CD4-positive, alpha-beta T cell treated with Interleukin-6 at 100 ng/mL for 8 hours (primary cell): ENCODE measurements at regions not wholly inside any gene's neighbourhood (a gene's known extent, or its start where the extent isn't known, plus 50 kb on each side); places are given as distances from the start of the nearest gene placed in this dataset.

Experiments used
- DNase-seq: peaks from one replicate; pipeline ENCODE4 v3.0.0-alpha.2; 2020; ENCODE audit warnings: mixed read lengths, low spot score

- DNase-seq = no peak
Observed at GRCh38 chr20:4559106-4559505, 127.2 kb upstream of the PRNP start.

GRCh38 chr20:4556781-4557180 lies 129.5 kb upstream of the PRNP start:
- no peak for DNase-seq

- DNase-seq = no peak
Observed at GRCh38 chr20:4555188-4555890, 130.9 kb upstream of the PRNP start.

GRCh38 chr20:4554346-4554745 lies 131.9 kb upstream of the PRNP start:
- no peak for DNase-seq

GRCh38 chr20:4552075-4552640 lies 134.1 kb upstream of the PRNP start:
- DNase-seq = no peak

- DNase-seq = no peak
Observed at GRCh38 chr20:4550740-4551139, 135.5 kb upstream of the PRNP start.

- DNase-seq = no peak
Observed at GRCh38 chr20:4549711-4550259, 136.5 kb upstream of the PRNP start.

- DNase-seq = no peak
Observed at GRCh38 chr20:4548552-4548951, 137.7 kb upstream of the PRNP start.

GRCh38 chr20:4546786-4547185 lies 139.5 kb upstream of the PRNP start:
- DNase-seq = no peak

GRCh38 chr20:4546342-4546741 lies 139.9 kb upstream of the PRNP start:
- DNase-seq = no peak

GRCh38 chr20:4545526-4545925 lies 140.7 kb upstream of the PRNP start:
- DNase-seq = no peak

GRCh38 chr20:4544765-4545164 lies 141.5 kb upstream of the PRNP start:
- no peak for DNase-seq

- no peak for DNase-seq
Observed at GRCh38 chr20:4542270-4542669, 144.0 kb upstream of the PRNP start.

GRCh38 chr20:4534315-4534714 lies 151.9 kb upstream of the PRNP start:
- DNase-seq = no peak

- no peak for DNase-seq
Observed at GRCh38 chr20:4533368-4534133, 152.7 kb upstream of the PRNP start.

- no peak for DNase-seq
Observed at GRCh38 chr20:4532772-4533171, 153.5 kb upstream of the PRNP start.

GRCh38 chr20:4524792-4525191 lies 161.5 kb upstream of the PRNP start:
- no peak for DNase-seq

GRCh38 chr20:4524307-4524706 lies 161.9 kb upstream of the PRNP start:
- DNase-seq = no peak

GRCh38 chr20:4522310-4522709 lies 163.9 kb upstream of the PRNP start:
- DNase-seq = no peak

GRCh38 chr20:4521170-4521968 lies 164.9 kb upstream of the PRNP start:
- no peak for DNase-seq

GRCh38 chr20:4519534-4519933 lies 166.7 kb upstream of the PRNP start:
- DNase-seq = no peak

GRCh38 chr20:4516876-4517275 lies 169.4 kb upstream of the PRNP start:
- no peak for DNase-seq
